ENCODE measurements at regions not wholly inside any gene's neighbourhood (a gene's known extent, or its start where the extent isn't known, plus 50 kb on each side); places are given as distances from the start of the nearest gene placed in this dataset.

DNA sequence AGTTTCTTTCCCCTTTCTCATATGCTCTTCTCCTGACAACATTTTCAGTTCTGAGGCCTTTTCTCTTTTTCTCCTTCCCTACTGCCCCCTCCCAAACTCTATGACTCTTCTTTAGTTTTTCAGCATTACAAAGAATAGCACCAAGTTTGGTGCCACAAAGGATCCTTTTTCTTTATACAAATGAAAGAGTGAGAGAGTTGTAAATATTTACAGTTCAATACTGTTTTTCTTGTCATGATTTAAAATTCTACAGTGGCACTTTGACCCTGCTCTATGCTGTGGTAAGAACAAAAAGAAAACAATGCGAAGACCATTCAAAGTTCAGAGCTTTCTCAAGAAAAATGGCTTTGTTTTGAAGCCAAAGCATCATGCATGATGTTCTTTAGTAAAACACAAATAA, 667.9 kb upstream of the SGO1 start:
- no peak overlapping the region for H3K27ac Mint-ChIP-seq (ENCODE audit: unreplicated experiment)
- DNase-seq: no peak
- no peaks in the 10 kb centered on the region for H3K4me1 Mint-ChIP-seq (ENCODE audit: low read depth, unreplicated experiment)
- intact Hi-C loops (cut with micrococcal nuclease; ENCODE audit: unreplicated experiment): no loop called here
- H3K27me3 Mint-ChIP-seq (ENCODE audit: unreplicated experiment): no peaks in the 10 kb centered on the region
- BruUV-seq (replicated peaks): no TSS peak
- TF ChIP-seq, protein P1, sequence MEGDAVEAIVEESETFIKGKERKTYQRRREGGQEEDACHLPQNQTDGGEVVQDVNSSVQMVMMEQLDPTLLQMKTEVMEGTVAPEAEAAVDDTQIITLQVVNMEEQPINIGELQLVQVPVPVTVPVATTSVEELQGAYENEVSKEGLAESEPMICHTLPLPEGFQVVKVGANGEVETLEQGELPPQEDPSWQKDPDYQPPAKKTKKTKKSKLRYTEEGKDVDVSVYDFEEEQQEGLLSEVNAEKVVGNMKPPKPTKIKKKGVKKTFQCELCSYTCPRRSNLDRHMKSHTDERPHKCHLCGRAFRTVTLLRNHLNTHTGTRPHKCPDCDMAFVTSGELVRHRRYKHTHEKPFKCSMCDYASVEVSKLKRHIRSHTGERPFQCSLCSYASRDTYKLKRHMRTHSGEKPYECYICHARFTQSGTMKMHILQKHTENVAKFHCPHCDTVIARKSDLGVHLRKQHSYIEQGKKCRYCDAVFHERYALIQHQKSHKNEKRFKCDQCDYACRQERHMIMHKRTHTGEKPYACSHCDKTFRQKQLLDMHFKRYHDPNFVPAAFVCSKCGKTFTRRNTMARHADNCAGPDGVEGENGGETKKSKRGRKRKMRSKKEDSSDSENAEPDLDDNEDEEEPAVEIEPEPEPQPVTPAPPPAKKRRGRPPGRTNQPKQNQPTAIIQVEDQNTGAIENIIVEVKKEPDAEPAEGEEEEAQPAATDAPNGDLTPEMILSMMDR (IDR thresholded peaks at IDR 0.05; ENCODE audit: unreplicated experiment): no peak
- CTCF ChIA-PET: no interaction called here
- no peak overlapping the region for H3K4me3 Mint-ChIP-seq (ENCODE audit: low read depth, unreplicated experiment)
- no peaks in the 10 kb centered on the region for H3K9me3 Mint-ChIP-seq (ENCODE audit: low read depth, unreplicated experiment)
- H3K36me3 Mint-ChIP-seq (ENCODE audit: insufficient read depth, unreplicated experiment): no peaks in the 10 kb centered on the region

DNA sequence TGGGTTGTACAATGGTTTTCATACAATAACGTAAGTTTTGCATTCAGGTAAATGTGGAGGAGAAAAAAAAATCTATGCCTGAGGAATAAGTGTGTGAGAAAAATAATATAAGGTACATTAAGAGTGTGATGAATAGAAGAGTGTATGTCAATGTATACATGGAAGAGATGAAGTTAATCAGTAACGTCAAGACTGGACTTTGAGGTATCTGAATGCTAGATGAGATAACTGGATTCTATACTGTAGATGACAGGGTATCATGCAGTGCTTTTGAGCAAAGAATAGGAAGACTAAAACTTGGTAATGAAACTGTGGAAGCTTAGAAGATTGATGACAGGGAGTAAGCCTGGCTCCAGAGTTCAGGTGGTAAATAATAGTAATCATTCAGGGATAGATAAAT, 666.7 kb upstream of the SGO1 start:
- no peaks in the 10 kb centered on the region for H3K4me1 Mint-ChIP-seq (ENCODE audit: low read depth, unreplicated experiment)
- TF ChIP-seq, protein P1 (IDR thresholded peaks at IDR 0.05; ENCODE audit: unreplicated experiment): no peak
- H3K9me3 Mint-ChIP-seq (ENCODE audit: low read depth, unreplicated experiment): no peaks in the 10 kb centered on the region
- no peak for DNase-seq
- intact Hi-C loops (cut with micrococcal nuclease; ENCODE audit: unreplicated experiment): no loop called here
- no peaks in the 10 kb centered on the region for H3K27me3 Mint-ChIP-seq (ENCODE audit: unreplicated experiment)
- H3K36me3 Mint-ChIP-seq (ENCODE audit: insufficient read depth, unreplicated experiment): no peaks in the 10 kb centered on the region
- no TSS peak for BruUV-seq (replicated peaks)
- H3K4me3 Mint-ChIP-seq (ENCODE audit: low read depth, unreplicated experiment): no peak overlapping the region
- H3K27ac Mint-ChIP-seq (ENCODE audit: unreplicated experiment): no peak overlapping the region
- CTCF ChIA-PET: no interaction called here

DNA sequence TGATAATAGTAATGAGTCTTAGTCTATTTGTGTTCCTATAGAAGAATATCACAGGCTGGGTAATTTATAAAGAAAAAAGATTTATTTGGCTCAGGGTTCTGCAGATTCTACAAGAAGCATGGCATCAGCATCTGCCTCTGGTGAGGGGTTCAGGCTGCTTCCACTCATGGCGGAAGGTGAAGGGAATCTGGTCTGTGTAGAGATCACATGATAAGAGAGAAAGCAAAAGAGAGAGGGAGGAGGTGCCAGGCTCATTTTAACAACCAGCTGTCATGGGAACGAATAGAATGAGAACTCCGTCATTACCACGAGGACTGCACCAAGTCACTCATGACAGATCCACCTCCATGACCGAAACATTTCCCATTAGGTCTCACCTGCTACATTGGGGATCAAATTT, 664.0 kb upstream of the SGO1 start:
- no TSS peak for BruUV-seq (replicated peaks)
- Mint-ChIP-seq H3K27ac (ENCODE audit: unreplicated experiment) (no peak overlapping the region), H3K36me3 (ENCODE audit: insufficient read depth, unreplicated experiment) (no peaks in the 10 kb centered on the region), H3K9me3 (ENCODE audit: low read depth, unreplicated experiment) (no peaks in the 10 kb centered on the region), H3K4me3 (ENCODE audit: low read depth, unreplicated experiment) (no peak overlapping the region), H3K4me1 (ENCODE audit: low read depth, unreplicated experiment) (no peaks in the 10 kb centered on the region), H3K27me3 (ENCODE audit: unreplicated experiment) (no peaks in the 10 kb centered on the region)
- TF ChIP-seq, protein P1 (IDR thresholded peaks at IDR 0.05; ENCODE audit: unreplicated experiment): no peak
- CTCF ChIA-PET: no interaction called here
- DNase-seq: no peak
- intact Hi-C loops (cut with micrococcal nuclease; ENCODE audit: unreplicated experiment): no loop called here

DNA sequence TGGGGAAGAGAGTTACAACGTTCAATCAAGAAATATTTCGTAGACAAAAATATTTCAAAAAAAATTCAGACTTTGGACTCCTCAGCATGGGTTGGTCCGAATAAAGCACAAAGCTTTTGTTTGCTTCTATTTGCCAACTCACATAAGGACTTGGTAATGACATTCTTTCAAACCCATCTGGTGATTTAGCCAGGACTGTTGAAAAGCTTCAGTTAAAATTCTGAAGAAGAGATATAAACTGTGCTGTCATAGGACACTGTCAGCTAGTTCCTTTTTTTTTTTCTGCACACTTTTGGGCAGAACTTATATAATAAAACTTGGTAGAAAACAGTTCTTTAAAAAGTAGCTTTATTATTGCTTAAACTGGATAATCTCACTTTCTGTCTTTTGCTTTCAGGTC, 660.8 kb upstream of the SGO1 start:
- no peaks in the 10 kb centered on the region for H3K27me3 Mint-ChIP-seq (ENCODE audit: unreplicated experiment)
- BruUV-seq (replicated peaks): no TSS peak
- H3K36me3 Mint-ChIP-seq (ENCODE audit: insufficient read depth, unreplicated experiment): no peaks in the 10 kb centered on the region
- CTCF ChIA-PET: no interaction called here
- H3K9me3 Mint-ChIP-seq (ENCODE audit: low read depth, unreplicated experiment): no peaks in the 10 kb centered on the region
- TF ChIP-seq, protein P1 (IDR thresholded peaks at IDR 0.05; ENCODE audit: unreplicated experiment): no peak
- no peak for DNase-seq
- H3K4me3 Mint-ChIP-seq (ENCODE audit: low read depth, unreplicated experiment): no peak overlapping the region
- intact Hi-C loops (cut with micrococcal nuclease; ENCODE audit: unreplicated experiment): no loop called here
- no peaks in the 10 kb centered on the region for H3K4me1 Mint-ChIP-seq (ENCODE audit: low read depth, unreplicated experiment)
- H3K27ac Mint-ChIP-seq (ENCODE audit: unreplicated experiment): no peak overlapping the region

DNA sequence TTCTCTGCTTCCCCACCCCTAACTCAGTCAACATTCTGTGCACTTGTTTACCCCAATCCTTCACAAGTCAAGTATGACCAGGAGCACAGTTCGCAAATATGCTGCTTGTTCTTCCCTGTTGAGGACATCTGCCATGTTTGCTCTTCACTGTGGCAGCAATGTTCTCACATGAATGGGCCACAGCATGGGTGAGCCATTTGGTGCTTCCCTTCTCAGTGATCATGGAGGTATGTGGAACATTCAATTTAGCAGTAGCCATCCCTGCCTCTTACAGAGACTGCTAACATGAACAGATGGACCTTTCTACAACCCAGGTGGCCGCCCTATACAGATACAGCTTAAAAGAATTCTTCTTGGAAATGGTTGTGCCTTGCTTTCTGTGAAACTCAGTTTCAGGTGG, 660.1 kb upstream of the SGO1 start:
- intact Hi-C loops (cut with micrococcal nuclease; ENCODE audit: unreplicated experiment): no loop called here
- CTCF ChIA-PET: no interaction called here
- no peaks in the 10 kb centered on the region for H3K27me3 Mint-ChIP-seq (ENCODE audit: unreplicated experiment)

More for the DNA sequence above, 660.1 kb upstream of the SGO1 start:
- BruUV-seq (replicated peaks): no TSS peak
- H3K4me1 Mint-ChIP-seq (ENCODE audit: low read depth, unreplicated experiment): no peaks in the 10 kb centered on the region
- no peaks in the 10 kb centered on the region for H3K9me3 Mint-ChIP-seq (ENCODE audit: low read depth, unreplicated experiment)
- H3K36me3 Mint-ChIP-seq (ENCODE audit: insufficient read depth, unreplicated experiment): no peaks in the 10 kb centered on the region
- no peak for DNase-seq
- no peak overlapping the region for H3K27ac Mint-ChIP-seq (ENCODE audit: unreplicated experiment)
- TF ChIP-seq, protein P1 (IDR thresholded peaks at IDR 0.05; ENCODE audit: unreplicated experiment): no peak
- H3K4me3 Mint-ChIP-seq (ENCODE audit: low read depth, unreplicated experiment): no peak overlapping the region

All from Calu3 (cell line).